HepG2 (cell line): ENCODE measurements at regions not wholly inside any gene's neighbourhood (a gene's known extent, or its start where the extent isn't known, plus 50 kb on each side); places are given as distances from the start of the nearest gene placed in this dataset.

Experiments
- ATF3 ChIP-seq: sonication (generic); formaldehyde crosslinking; IDR thresholded peaks from 2 replicates; pipeline ENCODE4 v1.4.0; 2020; ENCODE audit warnings: missing genetic modification reagents
- CTCF ChIP-seq: sonication (generic); formaldehyde crosslinking; IDR thresholded peaks from 2 replicates; pipeline ENCODE4 v1.5.0; 2020; ENCODE audit warnings: mild to moderate bottlenecking, missing genetic modification reagents, moderate library complexity
- ELF3 ChIP-seq: IDR thresholded peaks from 2 replicates; pipeline ENCODE4 v1.6.1; 2016; ENCODE audit warnings: missing genetic modification reagents, missing compliant biosample characterization
- ELF4 ChIP-seq: sonication (generic); formaldehyde crosslinking; IDR thresholded peaks from 2 replicates; pipeline ENCODE4 v1.5.0; 2020; ENCODE audit warnings: missing genetic modification reagents, mild to moderate bottlenecking, moderate library complexity, borderline replicate concordance
- JUND ChIP-seq: sonication (generic); formaldehyde crosslinking; IDR thresholded peaks from 2 replicates; pipeline ENCODE4 v1.8.0; 2022; ENCODE audit warnings: mild to moderate bottlenecking, missing genetic modification reagents
- POLR2A ChIP-seq, 2 experiments: IDR thresholded peaks; 2 replicates each; pipeline ENCODE4 v1.6.1; 2011; ENCODE audit warnings: low read depth in 2 of 2, low read length in 2 of 2, mild to moderate bottlenecking in 1 of 2, moderate library complexity in 1 of 2; ENCODE audit not compliant: insufficient read depth in 1 of 2
- THAP7 ChIP-seq: sonication (generic); formaldehyde crosslinking; IDR thresholded peaks from 2 replicates; pipeline ENCODE4 v1.8.1; 2023; ENCODE audit warnings: mild to moderate bottlenecking, missing genetic modification reagents
- ZNF24 ChIP-seq: fragments of 450-650 bp; IDR thresholded peaks from 2 replicates; pipeline ENCODE4 v1.6.1; 2017; ENCODE audit warnings: antibody characterized with exemption, mild to moderate bottlenecking
- ZNF792 ChIP-seq: IDR thresholded peaks from 2 replicates; pipeline ENCODE4 v1.6.1; 2016

GRCh38 chr2:196515608-196516007, 123.9 kb upstream of the CCDC150 start:
- TF ChIP-seq CTCF (no peak), POLR2A (IDR thresholded peaks at IDR 0.05; ENCODE audit: insufficient read depth in 1 of 2, low read depth in 2 of 2, low read length in 2 of 2) (no peak), ELF4 (CRISPR knock-in tag) (no peak), ZNF792 (CRISPR knock-in tag) (no peak), ATF3 (CRISPR knock-in tag) (no peak), JUND (CRISPR knock-in tag) (no peak), ZNF24 (no peak), ELF3 (CRISPR knock-in tag) (no peak), THAP7 (CRISPR knock-in tag) (no peak)
